ENCODE measurements at regions not wholly inside any gene's neighbourhood (a gene's known extent, or its start where the extent isn't known, plus 50 kb on each side); places are given as distances from the start of the nearest gene placed in this dataset.

- DNase-seq (ENCODE audit: low spot score), result no peak
- no peaks in the 10 kb centered on the region for H3K27me3 ChIP-seq
- H3K4me1 Mint-ChIP-seq, result peaks cover 19% of the 10 kb centered on the region
- H3K36me3 ChIP-seq, result no peaks in the 10 kb centered on the region
- no peaks in the 10 kb centered on the region for H3K9me3 Mint-ChIP-seq
- no peak overlapping the region for H2AFZ ChIP-seq (replicated peaks)
- no peak overlapping the region for H3K9ac ChIP-seq
- no peak overlapping the region for H3K4me2 ChIP-seq
- no peaks in the 10 kb centered on the region for H3K27me3 Mint-ChIP-seq (ENCODE audit: insufficient read depth, low read depth)
- TF ChIP-seq CTCF (IDR thresholded peaks at IDR 0.05) (no peak), EZH2phosphoT487 (IDR thresholded peaks at IDR 0.05) (no peak), EZH2 (IDR thresholded peaks at IDR 0.05) (no peak)
- H3K4me1 ChIP-seq, result no peaks in the 10 kb centered on the region
- H3K27ac ChIP-seq, result no peak overlapping the region
- no peak overlapping the region for H3K4me3 Mint-ChIP-seq
- no peaks in the 10 kb centered on the region for H3F3A ChIP-seq (ENCODE audit: low read depth)
- no peak overlapping the region for H3K4me3 ChIP-seq
- H3K9me3 ChIP-seq (ENCODE audit: low read depth), result no peaks in the 10 kb centered on the region
- H3K27ac Mint-ChIP-seq, result no peak overlapping the region
- no peaks in the 10 kb centered on the region for H4K20me1 ChIP-seq (ENCODE audit: low read depth)
- no peaks in the 10 kb centered on the region for H3K79me2 ChIP-seq (ENCODE audit: low read depth)
- no peaks in the 10 kb centered on the region for H3K36me3 Mint-ChIP-seq
These were observed 74.5 kb downstream of the FAM76B start for GRCh38 chr11:95714843-95715776.

- Histone ChIP-seq H3K9ac (no peak overlapping the region), H3F3A (ENCODE audit: low read depth) (peaks cover 4% of the 10 kb centered on the region), H3K79me2 (ENCODE audit: low read depth) (no peaks in the 10 kb centered on the region), H3K27ac (no peak overlapping the region), H2AFZ (replicated peaks) (no peak overlapping the region), H3K27me3 (no peaks in the 10 kb centered on the region), H3K4me1 (peaks cover 6% of the 10 kb centered on the region), H3K36me3 (no peaks in the 10 kb centered on the region), H3K4me3 (no peak overlapping the region), H3K9me3 (ENCODE audit: low read depth) (no peaks in the 10 kb centered on the region), H3K4me2 (no peak overlapping the region), H4K20me1 (ENCODE audit: low read depth) (no peaks in the 10 kb centered on the region)
- DNase-seq (ENCODE audit: low spot score), result no peak
- no peak overlapping the region for H3K4me3 Mint-ChIP-seq
- TF ChIP-seq CTCF (IDR thresholded peaks at IDR 0.05) (no peak), EZH2phosphoT487 (IDR thresholded peaks at IDR 0.05) (no peak)
- H3K27ac Mint-ChIP-seq, result no peak overlapping the region
- no peaks in the 10 kb centered on the region for H3K36me3 Mint-ChIP-seq
- H3K9me3 Mint-ChIP-seq, result no peaks in the 10 kb centered on the region
- peaks cover 28% of the 10 kb centered on the region for H3K4me1 Mint-ChIP-seq
- H3K27me3 Mint-ChIP-seq (ENCODE audit: insufficient read depth, low read depth), result no peaks in the 10 kb centered on the region
These were observed 76.2 kb downstream of the FAM76B start for GRCh38 chr11:95713428-95713827.

- no peak for TF ChIP-seq EZH2 (IDR thresholded peaks at IDR 0.05)
- no peak for TF ChIP-seq CTCF (IDR thresholded peaks at IDR 0.05)
- no peak for TF ChIP-seq EZH2phosphoT487 (IDR thresholded peaks at IDR 0.05)
- no peak overlapping the region for H3K4me3 Mint-ChIP-seq
These were observed 77.7 kb downstream of the FAM76B start for GRCh38 chr11:95711945-95712221.

More at GRCh38 chr11:95711945-95712221, 77.7 kb downstream of the FAM76B start:
- Histone ChIP-seq H2AFZ (replicated peaks) (no peak overlapping the region), H3K27ac (no peak overlapping the region), H3K9ac (no peak overlapping the region), H3K9me3 (ENCODE audit: low read depth) (no peaks in the 10 kb centered on the region), H4K20me1 (ENCODE audit: low read depth) (no peaks in the 10 kb centered on the region), H3K27me3 (no peaks in the 10 kb centered on the region), H3F3A (ENCODE audit: low read depth) (peaks cover 11% of the 10 kb centered on the region), H3K4me1 (peaks cover 20% of the 10 kb centered on the region), H3K4me3 (no peak overlapping the region), H3K36me3 (no peaks in the 10 kb centered on the region), H3K4me2 (no peak overlapping the region), H3K79me2 (ENCODE audit: low read depth) (no peaks in the 10 kb centered on the region)
- Mint-ChIP-seq H3K36me3 (no peaks in the 10 kb centered on the region), H3K27ac (no peak overlapping the region), H3K9me3 (no peaks in the 10 kb centered on the region), H3K27me3 (ENCODE audit: insufficient read depth, low read depth) (peaks cover 2% of the 10 kb centered on the region), H3K4me1 (peaks cover 40% of the 10 kb centered on the region)
- DNase-seq (ENCODE audit: low spot score), result no peak
